Neural cell (in vitro differentiated cells): ENCODE measurements at regions not wholly inside any gene's neighbourhood (a gene's known extent, or its start where the extent isn't known, plus 50 kb on each side); places are given as distances from the start of the nearest gene placed in this dataset.

Experiments used
- EP300 ChIP-seq: fragments of 450-650 bp; conservative IDR thresholded peaks from 2 replicates; pipeline ENCODE4 v1.6.1; 2014; ENCODE audit warnings: antibody characterized with exemption, mild to moderate bottlenecking, moderate library complexity; ENCODE audit not compliant: poor library complexity, severe bottlenecking
- SMC3 ChIP-seq: fragments of 450-650 bp; conservative IDR thresholded peaks from 2 replicates; pipeline ENCODE4 v1.6.1; 2014; ENCODE audit warnings: antibody characterized with exemption, mild to moderate bottlenecking, moderate library complexity; ENCODE audit not compliant: poor library complexity
- TF ChIP-seq, protein P1 (sequence below): IDR thresholded peaks from 2 replicates; pipeline ENCODE4 v1.6.1; 2012; ENCODE audit warnings: borderline replicate concordance
- TF ChIP-seq, protein P2 (sequence below): fragments of 450-650 bp; IDR thresholded peaks from 2 replicates; pipeline ENCODE4 v1.5.1; 2014; ENCODE audit warnings: antibody characterized with exemption, mild to moderate bottlenecking, moderate library complexity; ENCODE audit not compliant: poor library complexity, severe bottlenecking

DNA sequence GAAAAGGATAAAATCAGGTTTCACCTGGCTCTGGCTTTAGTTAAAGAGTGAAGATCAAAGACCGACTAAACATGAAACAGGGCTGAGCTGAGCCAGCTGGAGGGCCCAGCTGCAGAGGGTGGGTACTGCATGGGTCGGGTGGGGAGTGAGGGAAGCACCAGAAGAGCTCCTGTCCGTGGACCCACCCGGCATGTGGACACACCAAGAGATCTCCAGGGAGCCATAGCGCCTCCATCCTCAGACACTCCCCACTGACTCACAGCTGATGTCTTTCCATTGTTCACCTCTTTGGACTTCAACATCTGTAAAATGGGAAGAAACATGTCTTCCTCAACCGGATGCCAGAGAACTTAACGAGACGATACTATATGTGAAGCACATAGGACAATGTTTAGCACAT is 178.3 kb upstream of the KLHL29 start:
- TF ChIP-seq, protein P1, sequence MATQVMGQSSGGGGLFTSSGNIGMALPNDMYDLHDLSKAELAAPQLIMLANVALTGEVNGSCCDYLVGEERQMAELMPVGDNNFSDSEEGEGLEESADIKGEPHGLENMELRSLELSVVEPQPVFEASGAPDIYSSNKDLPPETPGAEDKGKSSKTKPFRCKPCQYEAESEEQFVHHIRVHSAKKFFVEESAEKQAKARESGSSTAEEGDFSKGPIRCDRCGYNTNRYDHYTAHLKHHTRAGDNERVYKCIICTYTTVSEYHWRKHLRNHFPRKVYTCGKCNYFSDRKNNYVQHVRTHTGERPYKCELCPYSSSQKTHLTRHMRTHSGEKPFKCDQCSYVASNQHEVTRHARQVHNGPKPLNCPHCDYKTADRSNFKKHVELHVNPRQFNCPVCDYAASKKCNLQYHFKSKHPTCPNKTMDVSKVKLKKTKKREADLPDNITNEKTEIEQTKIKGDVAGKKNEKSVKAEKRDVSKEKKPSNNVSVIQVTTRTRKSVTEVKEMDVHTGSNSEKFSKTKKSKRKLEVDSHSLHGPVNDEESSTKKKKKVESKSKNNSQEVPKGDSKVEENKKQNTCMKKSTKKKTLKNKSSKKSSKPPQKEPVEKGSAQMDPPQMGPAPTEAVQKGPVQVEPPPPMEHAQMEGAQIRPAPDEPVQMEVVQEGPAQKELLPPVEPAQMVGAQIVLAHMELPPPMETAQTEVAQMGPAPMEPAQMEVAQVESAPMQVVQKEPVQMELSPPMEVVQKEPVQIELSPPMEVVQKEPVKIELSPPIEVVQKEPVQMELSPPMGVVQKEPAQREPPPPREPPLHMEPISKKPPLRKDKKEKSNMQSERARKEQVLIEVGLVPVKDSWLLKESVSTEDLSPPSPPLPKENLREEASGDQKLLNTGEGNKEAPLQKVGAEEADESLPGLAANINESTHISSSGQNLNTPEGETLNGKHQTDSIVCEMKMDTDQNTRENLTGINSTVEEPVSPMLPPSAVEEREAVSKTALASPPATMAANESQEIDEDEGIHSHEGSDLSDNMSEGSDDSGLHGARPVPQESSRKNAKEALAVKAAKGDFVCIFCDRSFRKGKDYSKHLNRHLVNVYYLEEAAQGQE = no peak
- TF ChIP-seq SMC3 (no peak), EP300 (no peak)
- TF ChIP-seq, protein P2, sequence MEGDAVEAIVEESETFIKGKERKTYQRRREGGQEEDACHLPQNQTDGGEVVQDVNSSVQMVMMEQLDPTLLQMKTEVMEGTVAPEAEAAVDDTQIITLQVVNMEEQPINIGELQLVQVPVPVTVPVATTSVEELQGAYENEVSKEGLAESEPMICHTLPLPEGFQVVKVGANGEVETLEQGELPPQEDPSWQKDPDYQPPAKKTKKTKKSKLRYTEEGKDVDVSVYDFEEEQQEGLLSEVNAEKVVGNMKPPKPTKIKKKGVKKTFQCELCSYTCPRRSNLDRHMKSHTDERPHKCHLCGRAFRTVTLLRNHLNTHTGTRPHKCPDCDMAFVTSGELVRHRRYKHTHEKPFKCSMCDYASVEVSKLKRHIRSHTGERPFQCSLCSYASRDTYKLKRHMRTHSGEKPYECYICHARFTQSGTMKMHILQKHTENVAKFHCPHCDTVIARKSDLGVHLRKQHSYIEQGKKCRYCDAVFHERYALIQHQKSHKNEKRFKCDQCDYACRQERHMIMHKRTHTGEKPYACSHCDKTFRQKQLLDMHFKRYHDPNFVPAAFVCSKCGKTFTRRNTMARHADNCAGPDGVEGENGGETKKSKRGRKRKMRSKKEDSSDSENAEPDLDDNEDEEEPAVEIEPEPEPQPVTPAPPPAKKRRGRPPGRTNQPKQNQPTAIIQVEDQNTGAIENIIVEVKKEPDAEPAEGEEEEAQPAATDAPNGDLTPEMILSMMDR = no peak
